ENCODE measurements at regions not wholly inside any gene's neighbourhood (a gene's known extent, or its start where the extent isn't known, plus 50 kb on each side); places are given as distances from the start of the nearest gene placed in this dataset.
A peak's percentile ranks its signal among the peaks of the same experiment; 100 is the strongest.

GRCh38 chr13:40259899-40260298 is 406.5 kb downstream of the FOXO1 start:
- no peaks in the 10 kb centered on the region for H3K36me3 Mint-ChIP-seq (ENCODE audit: low read depth)
- ATAC-seq (replicated peaks) = no peak
- H3K27ac Mint-ChIP-seq = no peak overlapping the region
- H3K9me3 Mint-ChIP-seq = no peaks in the 10 kb centered on the region
- peaks cover 3% of the 10 kb centered on the region for H3K4me1 Mint-ChIP-seq
- H3K4me3 Mint-ChIP-seq = no peak overlapping the region
- H3K27me3 Mint-ChIP-seq = no peaks in the 10 kb centered on the region

- Mint-ChIP-seq H3K27me3 (no peaks in the 10 kb centered on the region), H3K4me1 (peaks cover 3% of the 10 kb centered on the region), H3K36me3 (ENCODE audit: low read depth) (no peaks in the 10 kb centered on the region), H3K27ac (no peak overlapping the region), H3K4me3 (no peak overlapping the region), H3K9me3 (no peaks in the 10 kb centered on the region)
- no peak for ATAC-seq (replicated peaks)
Measured at GRCh38 chr13:40261336-40261735, 405.1 kb downstream of the FOXO1 start.

- H3K4me1 Mint-ChIP-seq = peaks cover 3% of the 10 kb centered on the region
- H3K4me3 Mint-ChIP-seq = no peak overlapping the region
- no peaks in the 10 kb centered on the region for H3K36me3 Mint-ChIP-seq (ENCODE audit: low read depth)
- no peaks in the 10 kb centered on the region for H3K27me3 Mint-ChIP-seq
- ATAC-seq (replicated peaks) = no peak
- H3K27ac Mint-ChIP-seq = no peak overlapping the region
- no peaks in the 10 kb centered on the region for H3K9me3 Mint-ChIP-seq
Measured at GRCh38 chr13:40261947-40262346, 404.5 kb downstream of the FOXO1 start.

- Mint-ChIP-seq H3K36me3 (ENCODE audit: low read depth) (no peaks in the 10 kb centered on the region), H3K9me3 (no peaks in the 10 kb centered on the region), H3K27ac (no peak overlapping the region), H3K4me3 (no peak overlapping the region), H3K4me1 (peaks cover 12% of the 10 kb centered on the region), H3K27me3 (no peaks in the 10 kb centered on the region)
- ATAC-seq (replicated peaks) = no peak
Measured at GRCh38 chr13:40269086-40269485, 397.4 kb downstream of the FOXO1 start.

GRCh38 chr13:40270726-40271125 is 395.7 kb downstream of the FOXO1 start:
- H3K27ac Mint-ChIP-seq = peak overlapping the region; percentile 56
- no peaks in the 10 kb centered on the region for H3K36me3 Mint-ChIP-seq (ENCODE audit: low read depth)
- no peak overlapping the region for H3K4me3 Mint-ChIP-seq
- ATAC-seq (replicated peaks) = no peak
- H3K9me3 Mint-ChIP-seq = no peaks in the 10 kb centered on the region
- peaks cover 12% of the 10 kb centered on the region for H3K4me1 Mint-ChIP-seq
- no peaks in the 10 kb centered on the region for H3K27me3 Mint-ChIP-seq

GRCh38 chr13:40271271-40271885 is 395.1 kb downstream of the FOXO1 start:
- Mint-ChIP-seq H3K27ac (no peak overlapping the region), H3K4me1 (peaks cover 12% of the 10 kb centered on the region), H3K4me3 (no peak overlapping the region), H3K9me3 (no peaks in the 10 kb centered on the region), H3K36me3 (ENCODE audit: low read depth) (no peaks in the 10 kb centered on the region), H3K27me3 (no peaks in the 10 kb centered on the region)
- ATAC-seq (replicated peaks) = no peak

GRCh38 chr13:40271931-40272775 is 394.3 kb downstream of the FOXO1 start:
- Mint-ChIP-seq H3K9me3 (no peaks in the 10 kb centered on the region), H3K36me3 (ENCODE audit: low read depth) (no peaks in the 10 kb centered on the region), H3K27ac (peak overlapping the region; percentile 42), H3K4me1 (peaks cover 12% of the 10 kb centered on the region), H3K4me3 (no peak overlapping the region), H3K27me3 (no peaks in the 10 kb centered on the region)
- peak; percentile 90 for ATAC-seq (replicated peaks)

GRCh38 chr13:40272776-40273139 is 393.7 kb downstream of the FOXO1 start:
- Mint-ChIP-seq H3K4me3 (no peak overlapping the region), H3K27ac (peak overlapping the region; percentile 42), H3K27me3 (no peaks in the 10 kb centered on the region), H3K9me3 (no peaks in the 10 kb centered on the region), H3K36me3 (ENCODE audit: low read depth) (no peaks in the 10 kb centered on the region), H3K4me1 (peaks cover 12% of the 10 kb centered on the region)
- peak; percentile 74 for ATAC-seq (replicated peaks)

GRCh38 chr13:40273253-40274025 is 393.0 kb downstream of the FOXO1 start:
- Mint-ChIP-seq H3K27me3 (no peaks in the 10 kb centered on the region), H3K4me1 (peaks cover 12% of the 10 kb centered on the region), H3K9me3 (no peaks in the 10 kb centered on the region), H3K4me3 (no peak overlapping the region), H3K27ac (no peak overlapping the region), H3K36me3 (ENCODE audit: low read depth) (no peaks in the 10 kb centered on the region)
- no peak for ATAC-seq (replicated peaks)

GRCh38 chr13:40274103-40274502 is 392.3 kb downstream of the FOXO1 start:
- Mint-ChIP-seq H3K27ac (no peak overlapping the region), H3K36me3 (ENCODE audit: low read depth) (no peaks in the 10 kb centered on the region), H3K9me3 (no peaks in the 10 kb centered on the region), H3K4me3 (no peak overlapping the region), H3K27me3 (no peaks in the 10 kb centered on the region), H3K4me1 (peaks cover 12% of the 10 kb centered on the region)
- ATAC-seq (replicated peaks) = no peak

GRCh38 chr13:40275155-40275554 is 391.3 kb downstream of the FOXO1 start:
- no peaks in the 10 kb centered on the region for H3K9me3 Mint-ChIP-seq
- no peak for ATAC-seq (replicated peaks)
- no peaks in the 10 kb centered on the region for H3K27me3 Mint-ChIP-seq
- H3K27ac Mint-ChIP-seq = peak overlapping the region; percentile 39
- H3K4me1 Mint-ChIP-seq = peaks cover 12% of the 10 kb centered on the region
- no peaks in the 10 kb centered on the region for H3K36me3 Mint-ChIP-seq (ENCODE audit: low read depth)
- H3K4me3 Mint-ChIP-seq = no peak overlapping the region

GRCh38 chr13:40275636-40276035 is 390.8 kb downstream of the FOXO1 start:
- Mint-ChIP-seq H3K27ac (peak overlapping the region; percentile 39), H3K27me3 (no peaks in the 10 kb centered on the region), H3K4me3 (no peak overlapping the region), H3K4me1 (peaks cover 7% of the 10 kb centered on the region), H3K36me3 (ENCODE audit: low read depth) (no peaks in the 10 kb centered on the region), H3K9me3 (no peaks in the 10 kb centered on the region)
- no peak for ATAC-seq (replicated peaks)

- ATAC-seq (replicated peaks) = no peak
- H3K27me3 Mint-ChIP-seq = no peaks in the 10 kb centered on the region
- H3K4me1 Mint-ChIP-seq = no peaks in the 10 kb centered on the region
Measured at GRCh38 chr13:40283666-40284065, 382.8 kb downstream of the FOXO1 start.

GRCh38 chr13:40285634-40286033 is 380.8 kb downstream of the FOXO1 start:
- Mint-ChIP-seq H3K27ac (no peak overlapping the region), H3K4me3 (no peak overlapping the region), H3K9me3 (no peaks in the 10 kb centered on the region), H3K27me3 (no peaks in the 10 kb centered on the region), H3K4me1 (no peaks in the 10 kb centered on the region), H3K36me3 (ENCODE audit: low read depth) (no peaks in the 10 kb centered on the region)
- no peak for ATAC-seq (replicated peaks)

More at GRCh38 chr13:40283666-40284065, 382.8 kb downstream of the FOXO1 start:
- H3K36me3 Mint-ChIP-seq (ENCODE audit: low read depth) = no peaks in the 10 kb centered on the region
- no peak overlapping the region for H3K27ac Mint-ChIP-seq
- H3K4me3 Mint-ChIP-seq = no peak overlapping the region
- H3K9me3 Mint-ChIP-seq = no peaks in the 10 kb centered on the region

GRCh38 chr13:40287428-40287827 is 379.0 kb downstream of the FOXO1 start:
- ATAC-seq (replicated peaks) = no peak
- Mint-ChIP-seq H3K36me3 (ENCODE audit: low read depth) (no peaks in the 10 kb centered on the region), H3K27ac (no peak overlapping the region), H3K4me1 (peaks cover 4% of the 10 kb centered on the region), H3K9me3 (no peaks in the 10 kb centered on the region), H3K27me3 (no peaks in the 10 kb centered on the region), H3K4me3 (no peak overlapping the region)
